Breast epithelium (tissue), 3 donors: ENCODE measurements at regions not wholly inside any gene's neighbourhood (a gene's known extent, or its start where the extent isn't known, plus 50 kb on each side); places are given as distances from the start of the nearest gene placed in this dataset.

Experiments used
- POLR2A ChIP-seq: fragments of 450-650 bp; IDR thresholded peaks from one replicate; pipeline ENCODE4 v1.6.1; 2016; ENCODE audit warnings: antibody characterized with exemption, mild to moderate bottlenecking, moderate library complexity
- POLR2AphosphoS5 ChIP-seq, 3 donors: sonication (generic); formaldehyde crosslinking; IDR thresholded peaks; one replicate each; pipeline ENCODE4 v1.6.1; 2017; ENCODE audit warnings: antibody characterized with exemption in 3 of 3

GRCh38 chr13:95426631-95427030 lies 125.4 kb upstream of the ABCC4 start:
- TF ChIP-seq POLR2AphosphoS5 (IDR thresholded peaks at IDR 0.05) (no peak), POLR2A (no peak)
